ENCODE measurements at regions not wholly inside any gene's neighbourhood (a gene's known extent, or its start where the extent isn't known, plus 50 kb on each side); places are given as distances from the start of the nearest gene placed in this dataset.

DNA sequence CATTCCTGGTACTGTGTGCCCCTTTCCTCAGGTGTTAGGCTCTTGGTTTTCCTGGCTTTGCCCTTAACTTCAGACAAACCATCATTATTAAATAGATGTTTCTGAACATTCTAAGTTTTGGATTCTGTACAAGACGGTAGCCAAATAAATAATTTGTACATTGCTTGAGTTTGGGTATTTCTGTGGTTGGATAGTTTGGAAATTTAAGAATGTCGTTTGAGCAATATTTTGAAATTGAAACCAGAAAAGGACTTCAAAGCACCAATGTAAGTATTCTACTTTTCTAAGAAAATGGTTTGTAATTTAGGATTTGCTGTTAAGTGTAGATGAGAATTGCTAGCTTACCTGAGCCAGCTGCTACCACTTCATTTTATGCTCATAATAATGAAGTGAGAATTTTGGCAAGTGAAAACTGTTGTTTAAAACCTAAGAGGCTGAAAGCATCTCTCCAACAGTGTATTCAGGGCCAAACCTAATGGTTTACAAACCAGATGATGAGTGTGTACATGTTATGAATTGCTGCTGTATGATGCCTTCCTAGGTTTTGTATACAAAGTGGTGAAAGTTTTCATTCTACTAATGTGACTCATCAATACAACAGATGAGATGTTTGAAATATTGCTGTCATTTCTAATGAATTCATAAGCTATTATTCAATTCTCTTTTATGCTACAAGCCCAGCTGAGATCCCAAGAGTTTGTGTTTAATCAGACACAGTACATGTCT, 181.5 kb upstream of the PRKD1 start:
- TF ChIP-seq CTCF (IDR thresholded peaks at IDR 0.05) (no peak), POLR2A (IDR thresholded peaks at IDR 0.05) (no peak)
